ENCODE measurements at regions not wholly inside any gene's neighbourhood (a gene's known extent, or its start where the extent isn't known, plus 50 kb on each side); places are given as distances from the start of the nearest gene placed in this dataset.

- Histone ChIP-seq H3K36me3 (no peaks in the 10 kb centered on the region), H3K27ac (no peak overlapping the region), H3K27me3 (no peaks in the 10 kb centered on the region), H3K9me3 (no peaks in the 10 kb centered on the region), H3K4me3 (no peak overlapping the region), H3K4me1 (no peaks in the 10 kb centered on the region)
- 83% methylated on average over 1 of the region's 1 CpG for WGBS (ENCODE audit: insufficient coverage, low coverage, low lambda C conversion rate, missing lambda C conversion rate)
- TF ChIP-seq, protein P1, sequence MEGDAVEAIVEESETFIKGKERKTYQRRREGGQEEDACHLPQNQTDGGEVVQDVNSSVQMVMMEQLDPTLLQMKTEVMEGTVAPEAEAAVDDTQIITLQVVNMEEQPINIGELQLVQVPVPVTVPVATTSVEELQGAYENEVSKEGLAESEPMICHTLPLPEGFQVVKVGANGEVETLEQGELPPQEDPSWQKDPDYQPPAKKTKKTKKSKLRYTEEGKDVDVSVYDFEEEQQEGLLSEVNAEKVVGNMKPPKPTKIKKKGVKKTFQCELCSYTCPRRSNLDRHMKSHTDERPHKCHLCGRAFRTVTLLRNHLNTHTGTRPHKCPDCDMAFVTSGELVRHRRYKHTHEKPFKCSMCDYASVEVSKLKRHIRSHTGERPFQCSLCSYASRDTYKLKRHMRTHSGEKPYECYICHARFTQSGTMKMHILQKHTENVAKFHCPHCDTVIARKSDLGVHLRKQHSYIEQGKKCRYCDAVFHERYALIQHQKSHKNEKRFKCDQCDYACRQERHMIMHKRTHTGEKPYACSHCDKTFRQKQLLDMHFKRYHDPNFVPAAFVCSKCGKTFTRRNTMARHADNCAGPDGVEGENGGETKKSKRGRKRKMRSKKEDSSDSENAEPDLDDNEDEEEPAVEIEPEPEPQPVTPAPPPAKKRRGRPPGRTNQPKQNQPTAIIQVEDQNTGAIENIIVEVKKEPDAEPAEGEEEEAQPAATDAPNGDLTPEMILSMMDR (IDR thresholded peaks at IDR 0.05): no peak
- TF ChIP-seq POLR2A (IDR thresholded peaks at IDR 0.05): no peak
- DNase-seq (no peak), ATAC-seq (no peak)
- intact Hi-C loops (cut with DNase I): no loop called here
These were observed 125.0 kb downstream of the RASGEF1B start for GRCh38 chr4:81346719-81347118.

DNA sequence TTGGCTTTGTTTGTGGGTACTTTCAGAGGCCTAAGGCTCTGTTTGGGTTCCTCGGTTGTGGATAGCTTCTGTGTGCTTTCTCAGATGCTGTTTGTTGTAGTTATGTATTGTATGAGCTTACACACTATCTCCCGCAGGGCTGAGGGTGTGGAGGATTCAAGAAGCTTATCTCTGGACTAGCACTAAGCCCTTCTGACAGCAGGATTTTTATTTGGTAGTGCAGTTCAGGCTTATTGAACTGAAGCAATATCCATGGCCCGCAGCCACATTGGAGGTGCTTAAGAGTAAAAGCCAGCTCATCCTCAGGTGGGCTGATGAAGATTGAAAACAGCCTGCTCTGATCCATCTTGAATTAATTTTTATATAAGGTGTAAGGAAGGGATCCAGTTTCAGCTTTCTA lies 128.2 kb downstream of the RASGEF1B start:
- Histone ChIP-seq H3K27ac (no peak overlapping the region), H3K9me3 (no peaks in the 10 kb centered on the region), H3K36me3 (no peaks in the 10 kb centered on the region), H3K4me1 (no peaks in the 10 kb centered on the region), H3K4me3 (no peak overlapping the region), H3K27me3 (no peaks in the 10 kb centered on the region)
- intact Hi-C loops (cut with DNase I): no loop called here
- DNase-seq (no peak), ATAC-seq (no peak)
- TF ChIP-seq, protein P1 (IDR thresholded peaks at IDR 0.05): no peak
- TF ChIP-seq POLR2A (IDR thresholded peaks at IDR 0.05): no peak
- 70% methylated on average over 3 of the region's 3 CpGs for WGBS (ENCODE audit: insufficient coverage, low coverage, low lambda C conversion rate, missing lambda C conversion rate)

DNA sequence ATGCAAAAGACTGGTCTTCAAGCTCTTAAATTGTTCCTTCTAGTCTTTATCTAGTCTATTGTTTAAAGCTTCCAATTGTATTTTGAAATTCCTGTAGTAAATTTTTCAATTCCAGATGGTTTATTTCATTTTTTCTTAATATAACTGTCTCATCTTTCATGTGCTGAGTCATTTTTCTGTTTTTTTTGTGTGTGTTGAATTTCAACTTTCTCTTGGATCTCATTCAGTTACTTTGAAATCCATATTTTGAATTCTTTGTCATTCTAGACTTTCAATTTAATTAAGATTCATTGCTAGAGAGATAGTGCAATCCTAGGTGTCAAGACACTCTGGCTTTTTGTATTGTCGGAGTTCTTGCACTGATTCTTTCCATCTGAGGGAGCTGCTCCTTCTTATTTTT lies 128.0 kb upstream of the PRKG2 start:
- H3K4me1 ChIP-seq: no peaks in the 10 kb centered on the region
- intact Hi-C loops (cut with DNase I): no loop called here
- no peak overlapping the region for H3K27ac ChIP-seq
- H3K36me3 ChIP-seq: no peaks in the 10 kb centered on the region
- ATAC-seq: no peak
- no peaks in the 10 kb centered on the region for H3K9me3 ChIP-seq
- WGBS (ENCODE audit: insufficient coverage, low coverage, low lambda C conversion rate, missing lambda C conversion rate): 91% methylated on average over 1 of the region's 1 CpG
- no peaks in the 10 kb centered on the region for H3K27me3 ChIP-seq
- H3K4me3 ChIP-seq: no peak overlapping the region
- TF ChIP-seq, protein P1 (IDR thresholded peaks at IDR 0.05): no peak
- no peak for TF ChIP-seq POLR2A (IDR thresholded peaks at IDR 0.05)
- DNase-seq: no peak

DNA sequence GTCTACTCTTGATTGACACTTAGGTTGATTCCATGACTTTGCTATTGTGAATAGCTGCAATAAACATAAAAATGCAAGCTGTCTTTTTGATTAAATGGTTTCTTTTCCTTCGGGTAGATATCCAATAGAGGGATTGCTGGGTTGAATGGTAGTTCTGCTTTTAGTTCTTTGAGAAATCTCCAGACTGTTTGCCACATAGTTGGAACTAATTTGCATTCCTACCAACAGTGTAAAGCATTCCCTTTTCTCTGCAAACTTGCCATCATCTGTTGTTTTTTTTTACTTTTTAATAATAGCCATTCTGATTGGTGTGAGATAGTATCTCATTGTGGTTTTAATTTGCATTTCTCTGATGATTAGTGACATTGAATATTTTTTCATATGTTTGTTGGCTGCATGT lies 122.2 kb upstream of the PRKG2 start:
- no peak overlapping the region for H3K27ac ChIP-seq
- no peak for DNase-seq
- H3K4me1 ChIP-seq: no peaks in the 10 kb centered on the region
- no peaks in the 10 kb centered on the region for H3K9me3 ChIP-seq
- no peak for ATAC-seq
- TF ChIP-seq POLR2A (IDR thresholded peaks at IDR 0.05): no peak
- TF ChIP-seq, protein P1 (IDR thresholded peaks at IDR 0.05): no peak
- no peak overlapping the region for H3K4me3 ChIP-seq
- 6% methylated on average over 1 of the region's 1 CpG for whole genome bisulfite sequencing (ENCODE audit: insufficient coverage, low coverage, low lambda C conversion rate, missing lambda C conversion rate)
- intact Hi-C loops (cut with DNase I): no loop called here
- H3K27me3 ChIP-seq: no peaks in the 10 kb centered on the region
- H3K36me3 ChIP-seq: no peaks in the 10 kb centered on the region

All from right lobe of liver (tissue), 6 donors.